Epithelial cell of proximal tubule (primary cell): ENCODE measurements at regions not wholly inside any gene's neighbourhood (a gene's known extent, or its start where the extent isn't known, plus 50 kb on each side); places are given as distances from the start of the nearest gene placed in this dataset.

Source experiments
- DNase-seq: peaks from one replicate; pipeline ENCODE4 v3.0.0-alpha.2; 2011; ENCODE audit warnings: low read depth
- H3K4me3 ChIP-seq: 2 replicates; pipeline ENCODE4 v1.5.1; 2011; ENCODE audit warnings: low read depth, mild to moderate bottlenecking, low read length
- TF ChIP-seq, protein P1 (sequence below): conservative IDR thresholded peaks from 2 replicates; pipeline ENCODE4 v1.5.1; 2012; ENCODE audit warnings: low read depth, mild to moderate bottlenecking, low read length

DNA sequence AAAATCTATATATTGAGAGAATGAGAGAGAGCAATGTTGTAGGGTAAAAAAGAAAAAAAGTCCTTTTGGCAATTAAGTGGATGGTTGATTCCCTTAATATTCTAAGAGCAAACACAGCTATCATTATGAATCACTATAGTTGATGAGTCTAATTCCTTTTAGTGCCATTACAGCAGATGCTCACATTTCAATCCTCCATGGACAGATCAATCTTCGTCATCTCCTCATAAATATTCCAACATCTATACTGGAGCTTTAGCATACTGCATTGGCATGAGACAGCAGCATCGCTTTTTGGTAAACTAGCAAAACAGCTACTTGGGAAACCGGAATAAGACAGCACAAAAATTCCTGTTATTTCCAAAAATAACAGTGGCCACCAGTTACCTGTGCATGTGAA is 796.7 kb downstream of the QKI start:
- H3K4me3 ChIP-seq: no peak overlapping the region
- TF ChIP-seq, protein P1, sequence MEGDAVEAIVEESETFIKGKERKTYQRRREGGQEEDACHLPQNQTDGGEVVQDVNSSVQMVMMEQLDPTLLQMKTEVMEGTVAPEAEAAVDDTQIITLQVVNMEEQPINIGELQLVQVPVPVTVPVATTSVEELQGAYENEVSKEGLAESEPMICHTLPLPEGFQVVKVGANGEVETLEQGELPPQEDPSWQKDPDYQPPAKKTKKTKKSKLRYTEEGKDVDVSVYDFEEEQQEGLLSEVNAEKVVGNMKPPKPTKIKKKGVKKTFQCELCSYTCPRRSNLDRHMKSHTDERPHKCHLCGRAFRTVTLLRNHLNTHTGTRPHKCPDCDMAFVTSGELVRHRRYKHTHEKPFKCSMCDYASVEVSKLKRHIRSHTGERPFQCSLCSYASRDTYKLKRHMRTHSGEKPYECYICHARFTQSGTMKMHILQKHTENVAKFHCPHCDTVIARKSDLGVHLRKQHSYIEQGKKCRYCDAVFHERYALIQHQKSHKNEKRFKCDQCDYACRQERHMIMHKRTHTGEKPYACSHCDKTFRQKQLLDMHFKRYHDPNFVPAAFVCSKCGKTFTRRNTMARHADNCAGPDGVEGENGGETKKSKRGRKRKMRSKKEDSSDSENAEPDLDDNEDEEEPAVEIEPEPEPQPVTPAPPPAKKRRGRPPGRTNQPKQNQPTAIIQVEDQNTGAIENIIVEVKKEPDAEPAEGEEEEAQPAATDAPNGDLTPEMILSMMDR: no peak
- DNase-seq: no peak

DNA sequence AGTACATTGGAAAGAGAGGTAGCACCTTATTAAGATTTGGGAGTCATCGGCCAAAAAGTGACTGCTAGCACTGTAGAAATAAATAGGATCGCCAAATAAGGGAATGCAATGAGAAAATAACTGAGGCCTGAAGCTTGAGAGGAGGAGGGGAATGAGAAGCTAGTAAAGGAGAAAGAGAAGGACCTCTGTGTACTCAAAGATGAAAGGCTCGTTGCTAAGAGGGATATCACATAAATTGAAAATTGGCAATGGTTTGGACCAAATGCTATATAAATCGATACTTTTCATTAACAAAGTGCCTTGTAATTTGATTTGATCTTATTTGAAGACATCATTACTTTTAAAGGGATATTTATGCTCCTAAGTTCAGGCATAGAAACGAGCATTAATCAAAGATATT is 796.3 kb downstream of the QKI start:
- TF ChIP-seq, protein P1: no peak
- DNase-seq: no peak
- H3K4me3 ChIP-seq: no peak overlapping the region

DNA sequence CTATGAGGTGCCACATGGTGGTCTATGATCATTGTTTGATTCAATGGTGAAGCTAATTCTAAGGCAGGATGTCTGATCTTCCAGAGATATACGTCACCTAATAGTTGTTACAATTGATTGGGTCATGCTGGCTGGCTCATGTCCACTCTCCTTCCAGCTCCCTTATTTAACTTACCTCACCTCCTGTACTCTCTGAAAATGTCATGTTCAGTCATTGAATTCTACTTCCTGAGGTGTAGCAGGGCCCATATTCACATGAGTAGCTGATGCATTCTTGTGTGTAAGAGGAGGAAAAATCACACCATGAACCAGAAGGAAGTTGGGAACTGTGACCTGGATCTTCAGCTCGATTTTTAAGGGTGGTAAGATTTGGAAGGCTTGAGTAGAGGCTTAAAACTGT is 795.8 kb downstream of the QKI start:
- DNase-seq: no peak
- no peak overlapping the region for H3K4me3 ChIP-seq
- TF ChIP-seq, protein P1: no peak

DNA sequence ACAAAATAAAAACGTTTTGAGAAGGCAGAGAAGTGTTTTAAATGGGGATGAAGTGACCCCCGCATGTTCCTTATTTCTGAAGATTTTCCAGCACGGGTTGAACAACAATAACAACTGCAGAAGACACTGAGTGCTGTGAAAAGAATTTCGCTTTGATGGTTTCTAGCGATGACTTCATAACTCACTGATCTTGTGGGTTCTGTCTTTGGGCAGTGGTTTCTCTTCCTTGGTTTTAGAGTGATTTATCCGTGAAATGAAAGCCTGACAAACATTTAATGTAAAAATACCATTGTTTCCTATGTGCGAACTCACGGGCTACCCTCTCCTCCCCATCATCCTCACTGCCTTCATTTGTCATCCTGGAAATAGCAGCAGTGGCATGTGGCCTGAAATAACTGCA is 793.9 kb downstream of the QKI start:
- DNase-seq: no peak
- TF ChIP-seq, protein P1: no peak
- no peak overlapping the region for H3K4me3 ChIP-seq

DNA sequence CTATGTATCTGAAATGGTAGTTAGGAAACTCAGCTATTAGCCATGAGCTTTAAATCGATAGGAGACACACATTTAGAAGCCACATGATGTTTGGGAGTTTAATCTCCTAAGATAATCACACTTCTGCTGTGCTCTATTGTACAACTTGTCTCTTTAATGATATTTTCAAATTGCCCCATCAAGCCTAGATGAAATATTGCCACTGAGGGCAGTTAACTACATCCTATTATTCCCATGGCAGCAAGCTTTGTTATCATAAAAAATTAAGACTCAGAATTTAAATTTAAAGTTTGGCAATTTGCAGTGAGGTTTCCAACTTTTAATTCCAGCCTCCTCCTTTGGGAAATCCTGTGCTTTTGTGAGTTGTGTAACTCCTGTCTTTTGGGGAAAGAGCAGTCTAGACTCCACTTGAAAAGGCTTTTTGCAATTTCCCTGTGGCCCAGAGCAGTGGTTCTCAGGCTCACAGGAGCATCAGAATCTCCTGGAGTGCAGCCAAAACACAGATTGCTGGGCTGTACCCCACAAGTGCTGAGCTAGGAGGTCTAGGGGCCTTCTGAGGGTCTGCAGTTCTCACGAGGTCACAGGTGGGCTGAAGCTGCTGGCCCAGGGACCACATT is 792.4 kb downstream of the QKI start:
- no peak overlapping the region for H3K4me3 ChIP-seq
- TF ChIP-seq, protein P1: no peak
- no peak for DNase-seq

DNA sequence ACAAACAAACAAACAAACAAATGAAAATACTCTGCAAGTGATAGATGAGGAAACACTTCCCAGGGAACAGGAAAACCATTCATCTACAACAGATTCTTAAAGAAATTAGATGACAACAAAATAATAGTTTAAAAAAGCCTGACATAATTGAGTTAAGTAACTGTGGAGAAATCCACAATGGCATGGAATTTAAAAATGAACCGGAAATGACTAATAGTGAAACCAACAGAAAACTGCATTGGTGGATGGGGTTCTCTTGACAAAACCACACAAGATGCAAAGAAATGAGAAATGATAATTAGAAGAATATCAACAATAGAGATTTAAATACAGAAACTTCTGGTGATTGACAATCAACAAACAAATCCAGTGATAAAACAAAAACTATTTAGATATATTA is 785.6 kb downstream of the QKI start:
- TF ChIP-seq, protein P1: no peak
- DNase-seq: no peak
- no peak overlapping the region for H3K4me3 ChIP-seq

DNA sequence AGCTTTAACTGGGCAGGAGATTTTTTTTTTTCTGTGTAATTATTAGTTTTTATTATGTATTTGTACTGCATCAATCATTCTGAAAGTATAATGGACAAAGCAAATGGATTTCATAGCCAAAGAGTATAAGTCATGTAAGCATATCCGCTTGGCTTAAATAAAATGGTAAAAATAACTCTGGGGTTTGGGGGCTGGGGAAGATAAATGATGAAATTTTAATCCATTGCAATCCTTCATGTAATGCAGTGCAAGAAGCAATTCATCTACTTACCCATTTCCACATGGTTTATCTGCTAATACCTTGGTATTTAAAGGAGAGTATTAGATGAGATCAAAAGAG is 781.4 kb downstream of the QKI start:
- no peak overlapping the region for H3K4me3 ChIP-seq
- TF ChIP-seq, protein P1: no peak
- DNase-seq: no peak
